ENCODE measurements at regions not wholly inside any gene's neighbourhood (a gene's known extent, or its start where the extent isn't known, plus 50 kb on each side); places are given as distances from the start of the nearest gene placed in this dataset.
"Not testable (repeated sequence)": the region's sequence is repeated elsewhere in the genome, so short reads cannot be mapped to it uniquely, and the experiment has no call there.

DNA sequence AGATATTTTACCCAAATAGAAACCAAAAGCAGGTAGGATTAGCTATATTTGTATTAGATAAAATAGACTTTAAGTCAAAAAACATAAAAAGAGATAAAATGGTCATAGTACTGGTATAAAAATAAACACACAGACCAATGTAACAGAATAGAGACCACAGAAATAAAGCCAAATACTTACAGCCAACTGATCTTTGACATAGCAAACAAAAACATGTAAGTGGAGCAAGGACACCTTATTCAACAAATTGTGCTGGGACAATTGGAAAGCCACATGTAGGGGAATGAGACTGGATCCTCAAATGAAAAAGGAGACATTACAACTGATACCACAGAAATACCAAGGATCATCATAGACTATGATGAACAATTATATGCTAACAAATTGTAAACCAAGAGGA, 94.5 kb upstream of the SIRPG start:
- DNase-seq (ENCODE audit: low read depth), result no peak

DNA sequence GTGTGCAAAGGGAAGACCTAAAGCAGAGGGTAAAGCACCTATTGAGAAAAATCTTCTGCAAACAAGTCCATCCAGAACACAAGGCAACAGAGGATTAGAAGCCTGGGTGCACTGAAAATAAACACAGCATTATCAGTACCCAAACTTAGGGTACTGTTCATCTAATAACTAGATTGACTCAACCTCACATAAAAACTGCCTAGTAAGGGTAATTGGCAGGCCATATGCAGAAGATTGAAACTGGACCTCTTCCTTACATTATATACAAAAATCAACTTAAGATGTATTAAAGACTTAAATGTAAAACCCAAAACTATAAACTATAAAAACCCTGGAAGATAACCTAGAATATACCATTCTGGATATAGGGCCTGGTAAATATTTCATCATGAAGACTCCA, 91.2 kb upstream of the SIRPG start:
- DNase-seq (ENCODE audit: low read depth), result no peak

DNA sequence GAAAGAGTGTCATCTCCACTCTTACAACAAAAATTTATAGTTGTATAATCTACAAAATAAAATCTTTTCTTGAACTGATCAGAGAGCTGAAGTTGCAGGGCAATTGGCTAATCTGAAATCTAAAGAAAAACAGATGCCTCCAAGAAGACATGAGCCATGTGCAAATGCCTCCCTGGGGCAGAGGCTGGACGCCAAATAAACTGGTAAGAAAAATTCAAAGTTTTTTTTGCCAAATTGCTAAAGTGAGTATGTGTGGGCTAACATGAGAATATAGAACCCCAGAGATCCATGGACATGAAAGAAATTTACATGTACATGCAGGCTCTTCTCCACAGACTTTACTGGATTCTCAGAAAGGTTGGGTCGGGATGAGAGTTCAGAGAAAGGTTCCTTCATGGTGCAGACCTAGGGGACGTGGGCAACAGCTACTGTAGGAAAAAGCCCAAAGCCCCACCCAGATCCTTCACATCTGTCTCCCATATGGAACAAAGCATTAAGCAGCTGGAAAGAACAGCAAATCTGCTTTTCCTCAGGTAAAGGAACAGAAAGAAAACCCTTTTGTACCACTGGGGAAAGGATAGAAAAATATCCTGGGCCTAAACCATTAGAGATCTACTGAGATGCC, 90.5 kb upstream of the SIRPG start:
- no peak for DNase-seq (ENCODE audit: low read depth)

DNA sequence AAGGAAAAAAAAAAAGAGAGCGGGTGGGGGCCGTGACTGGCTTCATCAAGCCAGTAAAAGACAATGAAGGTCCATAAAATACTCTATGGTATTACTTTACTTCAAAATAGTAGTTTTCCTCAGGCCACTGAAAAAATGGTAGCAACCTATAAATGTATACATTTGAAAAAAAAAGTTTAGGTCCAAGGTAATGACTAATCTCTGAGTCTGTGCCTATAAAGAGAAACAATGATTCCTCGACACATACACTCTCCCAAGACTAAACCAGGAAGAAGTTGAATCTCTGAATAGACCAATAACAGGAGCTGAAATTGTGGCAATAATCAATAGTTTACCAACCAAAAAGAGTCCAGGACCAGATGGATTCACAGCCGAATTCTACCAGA, 84.5 kb upstream of the SIRPG start:
- not testable (repeated sequence) for DNase-seq (ENCODE audit: low read depth)

DNA sequence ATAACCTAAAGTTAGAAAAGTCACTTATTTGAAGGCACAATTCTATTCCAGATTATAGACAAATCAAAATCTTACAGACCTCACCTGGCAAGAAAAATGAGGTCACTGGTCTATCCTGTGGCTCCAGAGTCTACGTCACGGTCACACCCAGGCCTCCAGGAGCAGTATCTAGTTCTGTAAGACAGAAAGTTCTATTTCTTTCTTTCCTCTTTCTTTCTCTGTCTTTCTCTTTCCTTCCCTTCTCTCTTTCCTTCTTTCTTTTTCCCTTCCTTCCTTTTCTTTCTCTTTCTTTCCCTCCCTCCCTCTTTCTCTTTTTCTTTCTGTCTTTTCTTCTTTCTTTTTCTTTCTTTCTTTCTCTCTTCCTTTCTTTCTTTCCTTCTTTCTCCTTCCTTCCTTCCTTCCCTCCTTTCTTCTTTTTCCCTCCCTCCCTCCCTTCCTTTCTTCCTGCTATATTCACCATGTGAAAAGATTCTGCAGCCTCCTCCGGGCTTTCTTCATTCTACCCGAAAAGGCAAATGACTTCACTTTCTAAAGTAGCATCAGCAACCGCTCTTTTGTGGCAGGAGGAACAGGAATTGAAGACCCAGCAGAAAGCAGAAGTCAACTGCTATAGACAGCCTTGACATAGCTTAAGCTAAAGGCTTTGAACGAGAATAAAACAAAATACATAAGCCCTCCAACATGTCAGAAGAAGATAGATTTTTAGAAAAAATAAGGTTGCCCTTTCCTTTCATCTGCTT, 83.9 kb upstream of the SIRPG start:
- DNase-seq (ENCODE audit: low read depth), result no peak

DNA sequence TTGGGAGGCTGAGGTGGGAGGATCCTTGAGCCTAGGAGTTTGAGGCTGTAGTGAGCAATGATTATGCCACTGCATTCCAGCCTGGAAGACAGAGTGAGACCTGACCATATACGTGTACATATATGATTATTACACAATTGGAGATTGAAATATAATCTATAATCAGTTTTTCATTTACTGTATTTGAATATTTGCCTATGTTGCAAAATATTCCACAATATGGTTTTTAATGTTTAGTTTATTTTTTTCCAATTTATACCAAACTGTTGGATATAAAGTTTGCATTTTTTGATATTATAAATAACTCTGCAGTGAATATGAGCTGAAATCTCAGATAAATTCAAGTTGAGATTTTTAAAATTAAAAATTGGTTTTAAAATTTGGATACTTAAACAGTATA, 79.6 kb upstream of the SIRPG start:
- DNase-seq (ENCODE audit: low read depth), result no peak

DNA sequence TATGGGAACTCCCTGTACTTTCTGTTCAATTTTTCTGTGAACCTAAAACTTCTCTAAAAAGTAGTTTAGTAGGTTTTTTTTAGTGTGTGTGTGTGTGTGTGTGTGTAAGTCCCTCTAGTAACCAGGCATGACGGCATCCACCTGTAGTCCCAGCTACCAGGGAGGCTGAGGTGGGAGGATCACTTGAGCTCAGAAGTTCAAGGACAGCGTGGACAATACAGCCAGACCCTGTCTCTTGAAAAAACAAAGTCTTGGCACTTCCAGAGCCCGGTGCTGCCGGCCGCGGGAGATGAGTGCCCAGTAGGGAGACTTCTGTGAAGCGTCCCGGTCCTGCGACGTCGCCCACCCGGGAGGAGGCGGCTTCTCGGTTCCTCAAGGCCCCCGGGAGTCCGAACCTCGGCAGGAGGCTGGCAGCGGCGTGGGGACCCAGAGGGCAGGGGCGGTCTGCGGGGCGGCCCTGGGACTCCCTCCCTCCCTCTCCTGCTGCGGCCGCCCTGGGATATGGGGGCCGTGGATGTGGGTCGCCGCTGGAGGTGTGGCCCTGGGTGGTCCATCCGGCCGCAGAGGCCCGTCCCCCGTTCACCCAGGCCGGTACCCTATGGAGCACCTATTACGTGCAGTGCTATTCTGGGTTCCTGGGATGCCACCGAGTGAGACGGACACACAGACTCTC, 78.0 kb upstream of the SIRPG start:
- no peak for DNase-seq (ENCODE audit: low read depth)

DNA sequence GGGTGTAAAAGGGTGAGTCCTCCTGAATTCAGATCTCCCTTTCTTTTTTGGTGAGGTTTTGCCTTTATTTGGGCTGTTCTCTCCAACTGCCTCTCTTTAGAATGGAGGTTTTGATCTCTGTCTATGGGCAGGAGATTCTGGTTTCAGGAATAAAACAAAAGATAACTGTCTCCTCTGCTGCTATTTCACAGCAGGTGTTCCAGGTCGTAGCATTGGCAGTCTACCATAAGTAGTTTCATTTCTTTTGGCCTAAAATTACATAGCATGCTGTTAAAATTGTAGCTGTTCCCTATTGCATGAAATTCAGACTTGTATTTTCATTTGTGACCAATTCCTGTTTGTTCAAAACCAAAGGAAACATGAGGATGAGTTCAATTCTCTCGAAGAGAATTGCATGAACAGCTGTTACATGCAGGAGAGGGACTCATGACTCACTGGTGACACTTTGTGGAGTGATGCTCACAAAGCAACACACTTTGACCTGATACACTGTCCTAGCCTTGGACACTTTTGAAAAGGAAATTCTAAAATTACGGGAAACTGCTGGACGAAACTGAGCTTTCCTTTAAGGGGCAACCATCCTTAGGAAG, 76.8 kb upstream of the SIRPG start:
- DNase-seq (ENCODE audit: low read depth), result no peak

DNA sequence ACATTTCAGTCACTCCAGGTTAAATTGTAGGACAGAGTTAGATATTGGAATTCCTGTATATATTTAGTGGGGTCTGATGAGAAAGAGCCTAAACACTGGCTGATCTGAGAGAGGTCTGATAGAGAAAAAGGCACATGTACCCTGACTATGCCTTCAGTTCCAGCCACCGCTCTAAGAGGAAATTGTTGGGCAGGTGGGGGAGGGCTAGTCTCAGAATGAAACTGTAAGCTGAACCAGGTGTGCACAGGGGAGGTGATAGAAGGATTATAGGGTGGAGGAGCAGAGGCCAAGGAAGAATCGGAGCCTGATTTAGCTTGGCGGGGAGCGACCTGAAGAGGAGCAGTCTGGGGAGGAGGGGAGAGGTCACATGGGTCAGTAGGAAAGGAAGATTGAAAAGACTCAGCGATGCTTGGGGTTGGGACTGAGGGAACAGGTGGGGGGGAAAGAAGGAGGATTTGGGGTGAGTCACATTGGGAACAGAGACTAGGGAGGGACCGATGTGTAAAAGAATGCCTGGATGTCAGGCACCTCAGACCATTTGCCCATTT, 74.3 kb upstream of the SIRPG start:
- DNase-seq (ENCODE audit: low read depth), result not testable (repeated sequence)

DNA sequence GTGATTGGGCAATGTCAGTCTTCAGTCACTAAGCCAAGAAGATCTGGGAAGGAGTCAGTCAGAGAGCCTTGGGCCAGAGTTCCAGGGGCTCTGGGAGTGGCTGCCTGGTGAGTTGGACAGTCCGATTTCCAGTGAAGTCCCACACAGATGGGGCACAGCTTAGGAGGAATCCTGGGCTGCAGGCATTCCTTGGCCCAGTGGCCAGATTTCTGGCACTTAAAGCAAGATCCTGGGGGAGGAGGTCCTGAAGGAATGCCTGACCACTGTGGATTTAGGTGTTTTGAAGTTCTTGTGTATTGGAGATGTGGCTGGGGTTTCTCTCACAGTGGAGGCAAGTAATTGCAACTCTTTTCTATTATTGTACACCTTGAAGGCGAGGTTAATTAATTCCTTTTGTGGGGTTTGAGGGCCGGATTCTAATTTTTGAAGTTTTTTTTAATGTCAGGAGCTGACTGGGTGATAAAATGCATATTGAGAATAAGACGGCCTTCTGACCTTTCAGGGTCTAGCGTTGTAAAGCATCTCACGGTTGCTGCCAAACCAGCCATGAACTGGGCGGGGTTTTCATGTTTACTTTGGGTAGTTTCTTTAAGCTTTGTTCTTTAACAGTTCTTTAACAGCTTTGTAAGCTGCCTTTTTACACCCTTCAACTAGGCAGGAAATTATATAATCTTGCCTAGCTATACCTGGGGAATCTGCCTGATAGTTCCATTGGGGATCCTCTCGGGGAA, 73.6 kb upstream of the SIRPG start:
- not testable (repeated sequence) for DNase-seq (ENCODE audit: low read depth)

DNA sequence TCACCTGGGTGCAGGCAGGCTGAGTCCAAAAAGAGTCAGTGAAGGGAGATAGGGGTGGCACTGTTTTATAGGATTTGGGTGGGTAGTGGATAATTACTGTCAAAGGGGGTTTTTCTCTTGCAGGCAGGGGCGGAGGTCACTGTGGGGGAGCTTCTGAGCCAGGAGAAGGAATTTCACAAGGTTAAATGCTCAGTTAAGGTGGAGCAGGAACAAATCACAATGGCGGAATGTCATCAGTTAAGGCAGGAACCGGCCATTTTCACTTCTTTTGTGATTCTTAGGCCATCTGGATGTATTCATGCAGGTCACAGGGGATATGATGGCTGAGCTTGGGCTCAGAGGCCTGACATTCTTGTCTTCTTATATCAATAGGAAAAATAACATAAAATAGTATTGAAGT, 69.7 kb upstream of the SIRPG start:
- DNase-seq (ENCODE audit: low read depth), result not testable (repeated sequence)

DNA sequence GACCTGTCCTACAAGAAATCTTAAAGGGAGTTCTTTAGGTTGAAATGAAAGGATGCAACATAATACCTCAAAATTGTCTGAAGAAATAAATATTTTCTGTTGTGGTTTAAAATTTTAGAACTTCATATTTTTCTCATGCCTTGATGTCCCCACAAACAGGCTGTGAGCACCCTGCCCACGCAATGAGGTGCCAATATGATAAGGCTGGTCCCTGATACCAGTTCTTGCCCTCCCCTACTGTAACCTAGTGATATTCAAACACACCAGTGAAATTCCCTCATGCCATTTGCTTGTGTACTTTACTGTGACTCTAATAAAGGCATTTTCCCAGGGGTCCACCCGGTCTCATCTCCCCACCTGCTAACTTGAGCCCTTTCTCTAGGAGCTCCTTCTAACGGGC, 67.3 kb upstream of the SIRPG start:
- DNase-seq (ENCODE audit: low read depth), result no peak

DNA sequence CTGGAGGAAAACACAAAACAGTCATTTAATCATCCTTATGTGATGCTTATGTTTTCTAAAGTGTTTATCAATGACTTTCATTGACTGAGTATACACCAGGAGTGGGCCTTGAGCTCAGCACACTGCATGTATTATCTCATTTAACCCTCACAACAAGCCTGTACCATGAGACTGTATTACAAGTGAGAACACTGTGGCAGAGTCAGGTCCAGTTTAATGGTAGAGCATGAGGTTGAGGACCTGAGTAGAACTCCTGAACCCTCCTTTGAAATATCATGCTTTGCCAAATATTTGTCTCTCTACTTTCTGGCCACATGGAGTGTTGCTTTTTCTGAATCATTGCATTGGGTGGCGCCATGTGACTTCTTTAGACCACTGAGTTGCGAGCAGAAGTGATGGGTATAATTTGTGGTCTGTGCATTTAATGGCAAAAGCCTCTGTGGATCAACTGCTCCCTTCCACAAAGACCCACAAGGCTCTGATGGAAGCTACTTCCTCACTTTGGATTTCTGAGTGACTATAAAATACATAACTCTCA, 65.0 kb upstream of the SIRPG start:
- DNase-seq (ENCODE audit: low read depth), result no peak

DNA sequence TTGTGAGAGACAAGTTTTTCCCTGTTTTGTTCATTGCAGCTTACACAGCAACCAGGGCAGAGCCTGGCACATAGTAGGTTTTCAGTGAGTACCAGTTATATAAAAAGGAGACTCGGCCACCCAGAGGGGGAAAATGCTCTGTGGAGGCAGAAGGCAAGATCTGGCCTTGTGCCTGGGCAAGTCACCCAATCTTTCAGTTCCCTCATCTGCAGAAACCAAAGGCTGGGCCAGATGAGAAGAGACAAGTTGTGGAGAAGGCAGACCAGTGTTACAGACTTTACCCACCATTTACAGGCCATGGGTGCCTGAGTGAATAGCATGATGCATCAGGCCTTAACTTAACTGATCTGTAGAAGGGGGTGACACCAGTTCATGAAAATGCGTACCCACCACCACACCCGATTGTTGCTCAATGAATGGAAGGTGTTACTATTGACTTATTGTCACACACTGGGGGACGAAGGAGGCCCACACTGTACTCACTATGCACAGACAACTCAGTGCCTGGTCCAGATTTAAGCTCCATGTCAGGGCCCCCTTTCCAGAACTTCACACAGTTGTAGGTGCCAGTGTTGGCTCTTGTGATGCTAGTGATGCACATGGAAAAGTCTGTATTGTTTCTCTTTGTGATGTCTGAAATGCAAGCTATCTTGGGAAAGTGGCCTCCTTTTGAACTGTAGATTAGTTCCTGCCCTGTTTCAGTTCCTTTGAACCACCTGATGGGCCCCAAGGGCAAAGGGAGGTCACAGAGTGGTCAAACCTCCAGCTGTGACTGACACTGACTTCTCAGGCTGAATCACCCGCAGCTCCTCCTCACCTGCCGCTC, 64.3 kb upstream of the SIRPG start:
- no peak for DNase-seq (ENCODE audit: low read depth)

DNA sequence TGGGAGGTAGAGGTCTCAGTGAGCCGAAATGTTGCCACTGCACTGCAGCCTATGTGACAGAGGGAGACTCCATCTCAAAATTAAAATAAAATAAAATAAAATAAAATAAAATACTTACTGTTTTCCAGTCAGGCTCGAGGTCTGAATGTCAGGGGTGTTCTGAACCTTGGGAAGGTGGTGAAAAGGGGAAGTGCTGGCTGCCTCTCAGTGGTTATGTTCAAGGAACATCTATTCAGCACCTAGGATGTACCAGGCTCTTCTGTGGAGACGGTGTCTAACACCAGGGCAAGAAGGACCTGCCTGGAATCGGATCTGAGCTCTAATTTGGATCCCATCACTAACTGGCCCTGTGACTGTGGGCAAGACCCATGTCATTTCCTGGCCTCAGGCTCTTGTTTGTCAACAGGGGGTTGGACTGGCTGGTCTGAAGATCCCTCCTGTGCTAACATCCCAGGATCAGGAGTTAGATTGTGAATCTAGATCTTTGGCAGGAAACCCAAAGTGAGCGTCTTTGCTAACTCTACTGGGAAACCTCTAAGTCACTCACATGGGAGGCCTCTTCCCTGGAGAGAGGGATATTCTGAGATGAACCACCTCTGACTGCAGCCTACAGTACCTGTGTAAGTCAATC, 63.4 kb upstream of the SIRPG start:
- no peak for DNase-seq (ENCODE audit: low read depth)

DNA sequence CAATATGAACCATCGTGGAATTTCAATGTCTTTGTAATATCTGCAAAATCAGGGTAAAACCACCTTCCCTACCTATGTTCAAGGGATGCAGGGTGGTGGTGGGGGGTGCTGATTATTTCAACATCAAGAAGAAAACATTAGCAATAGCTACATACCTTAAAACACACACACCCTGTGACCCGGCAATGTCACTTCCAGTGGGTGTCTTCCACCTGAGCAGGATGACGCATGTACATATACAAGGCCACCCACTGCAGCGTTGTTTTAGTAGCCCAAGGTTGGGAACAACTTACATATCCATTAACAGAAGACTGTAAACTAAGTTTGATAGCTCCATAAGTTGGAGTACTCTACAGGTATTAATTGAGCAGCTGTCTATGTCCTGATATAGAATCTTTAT, 62.6 kb upstream of the SIRPG start:
- DNase-seq (ENCODE audit: low read depth), result no peak

DNA sequence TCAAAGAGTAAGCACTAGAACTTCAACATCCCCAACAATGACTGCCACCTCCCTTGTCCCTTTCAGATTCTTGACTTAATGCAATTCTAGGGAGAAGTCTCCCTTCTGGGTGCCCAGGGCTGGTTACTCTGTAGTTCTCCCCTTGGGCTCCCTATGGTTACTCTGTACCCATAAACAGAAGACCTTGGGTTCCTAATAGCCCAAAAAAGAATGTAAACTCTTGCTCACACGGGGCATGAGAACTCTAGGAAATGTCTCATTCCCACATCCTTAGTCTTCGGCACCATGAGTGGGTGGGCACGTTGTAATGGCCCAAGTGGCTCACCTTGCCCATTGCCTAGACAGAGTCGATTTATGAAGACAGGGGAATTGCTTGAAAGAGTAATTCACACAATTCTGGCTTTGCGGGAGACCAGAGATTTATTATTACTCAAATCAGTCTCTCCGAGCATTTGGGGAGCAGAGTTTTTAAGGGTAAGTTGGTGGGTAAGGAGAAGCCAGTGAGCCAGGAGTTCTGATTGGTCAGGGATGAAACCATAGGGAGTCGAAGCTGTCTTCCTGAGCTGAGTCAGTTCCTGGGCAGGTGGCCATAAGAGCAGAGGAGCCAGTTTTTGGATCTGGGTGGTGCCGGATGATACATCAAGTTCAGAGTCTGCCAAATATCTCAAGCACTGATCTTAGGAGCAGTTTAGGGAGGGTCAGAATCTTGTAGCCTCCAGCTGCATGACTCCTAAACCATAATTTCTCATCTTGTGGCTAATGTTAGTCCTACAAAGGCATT, 61.2 kb upstream of the SIRPG start:
- DNase-seq (ENCODE audit: low read depth), result no peak

DNA sequence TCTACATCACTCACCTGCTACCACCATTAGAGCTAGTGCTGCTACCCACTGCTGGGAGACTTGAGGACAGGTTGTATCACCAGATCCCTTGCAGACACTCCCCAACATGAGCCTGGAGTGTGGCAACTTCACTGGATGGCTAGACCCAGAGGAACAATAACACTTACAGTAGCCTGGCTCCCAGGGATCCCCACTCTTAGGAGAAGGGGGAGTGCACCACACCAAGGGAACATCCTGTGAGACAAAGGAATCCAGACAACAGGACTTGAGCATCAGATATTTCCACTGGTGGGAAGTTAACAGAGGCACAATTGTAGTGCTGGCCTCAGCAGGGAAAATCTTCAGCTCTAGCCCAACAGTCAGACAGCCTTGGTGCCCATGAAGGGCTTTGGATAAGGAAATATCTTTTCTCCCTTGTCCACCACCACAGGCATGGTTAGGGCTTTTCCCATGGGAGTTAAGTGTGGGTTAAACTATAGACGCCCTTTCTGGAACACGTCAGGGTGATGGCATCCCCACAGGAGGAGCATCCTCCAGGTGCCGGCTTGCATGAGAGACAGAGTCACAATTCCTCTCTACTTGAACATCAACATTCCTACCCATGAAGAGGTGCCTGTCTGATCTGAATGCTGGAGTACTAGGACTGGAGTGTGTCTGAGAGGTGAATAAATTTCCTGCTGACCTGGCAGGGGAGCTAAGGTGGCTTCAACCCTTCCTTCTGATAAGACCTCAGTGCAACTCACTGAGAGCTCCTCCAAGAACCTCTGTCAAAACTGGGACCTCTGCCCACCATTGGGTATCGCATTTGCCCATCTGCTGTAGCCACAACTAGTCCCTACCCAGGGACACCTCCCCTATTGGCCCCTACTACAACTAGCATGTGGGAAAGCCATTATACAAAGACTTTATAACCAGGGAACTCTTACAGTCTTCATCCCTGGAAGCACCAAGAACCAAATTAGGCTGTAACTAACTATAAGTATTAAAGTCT, 55.4 kb upstream of the SIRPG start:
- no peak for DNase-seq (ENCODE audit: low read depth)

All from stimulated activated CD8-positive, alpha-beta memory T cell treated with anti-CD3 and anti-CD28 coated beads, Interleukin-12 subunit alpha, Interleukin-12 subunit beta, amount 100 ng/mL, for 4 hours (primary cell).